Vagina (tissue), 2 donors: ENCODE measurements at regions not wholly inside any gene's neighbourhood (a gene's known extent, or its start where the extent isn't known, plus 50 kb on each side); places are given as distances from the start of the nearest gene placed in this dataset.

ENCODE experiments used
- CTCF ChIP-seq, 3 experiments: fragments of 450-650 bp in 2 of 3; fragments of 200-600 bp in 1 of 3; sonication (generic) in 1 of 3; IDR thresholded peaks; one replicate each; pipeline ENCODE4 v1.5.1; 2017 to 2019; ENCODE audit warnings: antibody characterized with exemption in 3 of 3, mild to moderate bottlenecking in 2 of 3, moderate library complexity in 2 of 3
- POLR2A ChIP-seq, 2 donors: fragments of 450-650 bp; IDR thresholded peaks; one replicate each; pipeline ENCODE4 v1.6.1; 2017; ENCODE audit warnings: antibody characterized with exemption in 2 of 2, mild to moderate bottlenecking in 2 of 2, moderate library complexity in 2 of 2

DNA sequence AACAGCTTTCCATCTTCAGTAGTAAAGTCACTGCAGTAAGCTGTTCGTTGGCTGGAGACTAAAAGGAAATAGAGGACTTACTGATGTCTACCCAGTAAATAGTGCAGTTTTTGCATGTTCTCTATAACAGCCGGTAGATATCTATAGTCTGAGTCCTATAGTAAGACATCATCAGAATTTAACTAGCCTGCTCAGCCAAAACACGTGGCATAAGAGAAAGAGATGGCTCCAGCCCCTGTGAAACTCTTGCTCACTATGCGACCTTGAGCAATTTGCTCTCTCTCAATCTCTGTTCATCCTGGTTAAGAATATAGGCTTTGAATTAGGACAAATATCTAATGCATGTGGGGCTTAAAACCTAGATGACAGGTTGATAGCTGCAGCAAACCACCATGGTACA, 201.6 kb upstream of the PAPPA start:
- TF ChIP-seq POLR2A (IDR thresholded peaks at IDR 0.05) = no peak
- TF ChIP-seq CTCF (IDR thresholded peaks at IDR 0.05) = no peak
